Neuronal stem cell (in vitro differentiated cells): ENCODE measurements at regions not wholly inside any gene's neighbourhood (a gene's known extent, or its start where the extent isn't known, plus 50 kb on each side); places are given as distances from the start of the nearest gene placed in this dataset.

Experiments
- DNase-seq: peaks from one replicate; pipeline ENCODE4 v3.0.0-alpha.2; 2013; ENCODE audit warnings: low spot score
- H2AFZ ChIP-seq: one replicate; pipeline ENCODE4 v1.6.1; 2013; ENCODE audit warnings: mild to moderate bottlenecking, low read length, inconsistent platforms
- H2AK5ac ChIP-seq: 2 replicates; pipeline ENCODE4 v1.6.1; 2013; ENCODE audit warnings: low read depth, mild to moderate bottlenecking, inconsistent platforms, low read length, moderate library complexity, mixed read lengths
- H2BK120ac ChIP-seq: 2 replicates; pipeline ENCODE4 v1.6.1; 2013; ENCODE audit warnings: low read depth, mild to moderate bottlenecking, inconsistent platforms, low read length, moderate library complexity, mixed read lengths
- H2BK12ac ChIP-seq: one replicate; pipeline ENCODE4 v1.6.1; 2013; ENCODE audit warnings: low read length, inconsistent platforms
- H2BK15ac ChIP-seq: 2 replicates; pipeline ENCODE4 v1.6.1; 2013; ENCODE audit warnings: mild to moderate bottlenecking, low read length, inconsistent platforms, mixed read lengths
- H2BK5ac ChIP-seq: one replicate; pipeline ENCODE4 v1.6.1; 2013; ENCODE audit warnings: inconsistent platforms, mild to moderate bottlenecking, low read length, moderate library complexity
- H3K14ac ChIP-seq: one replicate; pipeline ENCODE4 v1.6.1; 2013; ENCODE audit warnings: low read length, inconsistent platforms
- H3K18ac ChIP-seq: 2 replicates; pipeline ENCODE4 v1.6.1; 2013; ENCODE audit warnings: low read length, inconsistent platforms
- H3K23ac ChIP-seq: 2 replicates; pipeline ENCODE4 v1.6.1; 2013; ENCODE audit warnings: low read depth, mild to moderate bottlenecking, mixed read lengths, low read length, inconsistent platforms; ENCODE audit not compliant: poor library complexity
- H3K27ac ChIP-seq: replicated peaks from 3 replicates; pipeline ENCODE4 v1.5.1; 2013; ENCODE audit warnings: low read length, inconsistent platforms
- H3K27me3 ChIP-seq, 3 experiments: 2 replicates each; pipeline ENCODE4 v1.6.1; 2013; ENCODE audit warnings: low read length in 3 of 3, mild to moderate bottlenecking in 2 of 3, inconsistent platforms in 1 of 3, low read depth in 1 of 3, mixed read lengths in 1 of 3, moderate library complexity in 1 of 3; ENCODE audit not compliant: control insufficient read depth in 3 of 3, insufficient read depth in 3 of 3
- H3K36me3 ChIP-seq, 2 donors: replicated peaks in 1 of 2; 2 replicates each; pipeline ENCODE4 v1.6.1; 2013; ENCODE audit warnings: low read length in 2 of 2; ENCODE audit not compliant: control insufficient read depth in 2 of 2, insufficient read depth in 2 of 2
- H3K4ac ChIP-seq: 2 replicates; pipeline ENCODE4 v1.6.1; 2013; ENCODE audit warnings: inconsistent platforms, mild to moderate bottlenecking, low read length, moderate library complexity
- H3K4me1 ChIP-seq, 2 donors: 1 replicate in 1 of 2; 2 replicates in 1 of 2; pipeline ENCODE4 v1.6.1; 2013; ENCODE audit warnings: low read length in 2 of 2, low read depth in 1 of 2; ENCODE audit not compliant: control insufficient read depth in 2 of 2, insufficient read depth in 1 of 2
- H3K4me2 ChIP-seq: one replicate; pipeline ENCODE4 v1.6.1; 2013; ENCODE audit warnings: mild to moderate bottlenecking, low read length, inconsistent platforms; ENCODE audit not compliant: insufficient read depth, poor library complexity, severe bottlenecking
- H3K4me3 ChIP-seq, 2 donors: 2 replicates each; pipeline ENCODE4 v1.5.1; 2013; ENCODE audit warnings: low read length in 2 of 2, mild to moderate bottlenecking in 2 of 2, inconsistent platforms in 1 of 2, moderate library complexity in 1 of 2
- H3K79me1 ChIP-seq: one replicate; pipeline ENCODE4 v1.6.1; 2013; ENCODE audit warnings: low read depth, mild to moderate bottlenecking, inconsistent platforms, low read length, moderate library complexity
- H3K9ac ChIP-seq: one replicate; pipeline ENCODE4 v1.6.1; 2013; ENCODE audit warnings: mild to moderate bottlenecking, low read depth, low read length, inconsistent platforms; ENCODE audit not compliant: poor library complexity
- H3K9me3 ChIP-seq, 2 donors: replicated peaks in 1 of 2; 2 replicates each; pipeline versions ENCODE3 to v1.6.1; 2013; ENCODE audit warnings: low read length in 2 of 2, mild to moderate bottlenecking in 2 of 2, inconsistent platforms in 1 of 2, low read depth in 1 of 2, mixed read lengths in 1 of 2, moderate library complexity in 1 of 2; ENCODE audit not compliant: control insufficient read depth in 2 of 2, insufficient read depth in 1 of 2
- H4K8ac ChIP-seq: one replicate; pipeline ENCODE4 v1.6.1; 2013; ENCODE audit warnings: low read depth, mild to moderate bottlenecking, inconsistent platforms, low read length, moderate library complexity
- H4K91ac ChIP-seq: one replicate; pipeline ENCODE4 v1.6.1; 2013; ENCODE audit warnings: low read length, low read depth, mild to moderate bottlenecking, inconsistent platforms; ENCODE audit not compliant: poor library complexity
- WGBS, 2 donors: extraction: QIAGEN DNeasy Blood & Tissue Kit; methylation state at CpG; one replicate each; pipeline ENCODE4 v1.1.7; 2013; ENCODE audit warnings: missing lambda C conversion rate in 2 of 2, mixed read lengths in 1 of 2; ENCODE audit not compliant: insufficient read length in 2 of 2, insufficient replicate concordance in 1 of 2; ENCODE audit errors: extremely low coverage in 2 of 2; 5-methylcytosine and 5-hydroxymethylcytosine counted together

DNA sequence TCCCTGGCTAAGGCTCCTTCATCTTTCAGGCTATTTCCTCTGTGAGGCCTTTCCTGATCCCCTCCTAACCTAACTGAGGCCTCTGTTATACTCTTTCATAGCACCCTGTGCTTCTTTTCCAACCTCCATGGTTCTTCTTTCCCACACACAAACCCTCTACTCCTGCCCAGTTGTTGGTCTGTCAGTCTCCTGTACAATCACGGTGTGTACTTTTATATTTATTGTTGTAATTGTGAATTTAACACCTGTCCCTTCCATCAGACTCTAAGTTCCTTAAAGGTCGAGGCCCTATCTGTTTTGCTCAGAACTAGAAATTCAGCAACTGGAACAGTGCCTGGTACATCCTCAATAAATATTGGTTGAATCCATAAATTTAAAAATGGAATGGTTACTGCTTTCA lies 100.2 kb upstream of the KCNE2 start:
- no peak for DNase-seq
- Histone ChIP-seq H2AK5ac (no peak overlapping the region), H3K4ac (no peak overlapping the region), H3K27ac (no peak overlapping the region), H3K27me3 (peaks cover 0 to 2% (median 0%) of the 10 kb centered on the region in 3 experiments), H4K8ac (no peak overlapping the region), H4K91ac (no peak overlapping the region), H3K14ac (no peak overlapping the region), H3K4me3 (no peak overlapping the region), H2AFZ (no peak overlapping the region), H3K9ac (no peak overlapping the region), H3K18ac (no peak overlapping the region), H3K36me3 (no peaks in the 10 kb centered on the region), H2BK15ac (no peak overlapping the region), H3K79me1 (no peaks in the 10 kb centered on the region), H3K23ac (no peak overlapping the region), H3K4me1 (no peaks in the 10 kb centered on the region), H2BK5ac (no peak overlapping the region), H2BK12ac (no peak overlapping the region), H3K9me3 (no peaks in the 10 kb centered on the region), H2BK120ac (no peak overlapping the region), H3K4me2 (no peak overlapping the region)
- no CpG with 5 or more reads among the region's 2 CpGs for WGBS, 2 donors

GRCh38 chr21:34266351-34266750 lies 97.5 kb upstream of the KCNE2 start:
- Histone ChIP-seq H3K9me3 (no peaks in the 10 kb centered on the region), H4K8ac (no peak overlapping the region), H3K36me3 (no peaks in the 10 kb centered on the region), H3K4me3 (no peak overlapping the region), H3K4me1 (no peaks in the 10 kb centered on the region), H2AK5ac (no peak overlapping the region), H3K4me2 (no peak overlapping the region), H2BK5ac (no peak overlapping the region), H3K9ac (no peak overlapping the region), H4K91ac (no peak overlapping the region), H3K23ac (no peak overlapping the region), H3K14ac (no peak overlapping the region), H2AFZ (no peak overlapping the region), H3K27me3 (no peaks in the 10 kb centered on the region), H3K79me1 (no peaks in the 10 kb centered on the region), H3K4ac (no peak overlapping the region), H2BK12ac (no peak overlapping the region), H2BK120ac (no peak overlapping the region), H3K27ac (no peak overlapping the region), H2BK15ac (no peak overlapping the region), H3K18ac (no peak overlapping the region)
- WGBS, 2 donors = no CpG with 5 or more reads among the region's 1 CpG
- DNase-seq = no peak

DNA sequence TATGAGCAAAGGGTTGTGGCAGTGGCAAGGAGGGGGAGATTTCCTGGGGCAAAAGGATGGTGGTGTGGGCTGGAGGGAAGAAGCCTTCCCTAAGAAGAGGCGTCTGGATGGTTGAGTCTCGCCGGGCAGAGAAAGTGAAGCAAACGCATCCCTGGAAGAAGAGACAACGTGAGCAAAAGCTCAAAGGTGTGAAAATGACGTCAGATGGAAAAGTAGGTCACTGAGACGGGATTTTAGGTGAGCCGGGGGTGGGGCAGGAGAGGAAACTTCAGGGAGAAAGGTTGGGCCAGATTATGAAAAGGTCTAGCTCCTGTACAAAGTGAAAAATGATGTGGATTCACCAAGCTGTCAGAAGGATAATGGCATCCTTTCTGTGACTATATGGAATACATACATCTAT lies 95.3 kb upstream of the KCNE2 start:
- Histone ChIP-seq H3K4me3 (no peak overlapping the region), H3K4ac (no peak overlapping the region), H3K4me1 (no peaks in the 10 kb centered on the region), H3K23ac (no peak overlapping the region), H2BK15ac (no peak overlapping the region), H4K8ac (no peak overlapping the region), H3K79me1 (no peaks in the 10 kb centered on the region), H3K9me3 (no peaks in the 10 kb centered on the region), H3K18ac (no peak overlapping the region), H3K9ac (no peak overlapping the region), H2BK5ac (no peak overlapping the region), H3K14ac (no peak overlapping the region), H2AFZ (no peak overlapping the region), H2BK120ac (no peak overlapping the region), H3K4me2 (no peak overlapping the region), H3K27ac (no peak overlapping the region), H3K36me3 (no peaks in the 10 kb centered on the region), H4K91ac (no peak overlapping the region), H3K27me3 (no peaks in the 10 kb centered on the region), H2AK5ac (no peak overlapping the region), H2BK12ac (no peak overlapping the region)
- no CpG with 5 or more reads among the region's 8 CpGs for WGBS, 2 donors
- no peak for DNase-seq

DNA sequence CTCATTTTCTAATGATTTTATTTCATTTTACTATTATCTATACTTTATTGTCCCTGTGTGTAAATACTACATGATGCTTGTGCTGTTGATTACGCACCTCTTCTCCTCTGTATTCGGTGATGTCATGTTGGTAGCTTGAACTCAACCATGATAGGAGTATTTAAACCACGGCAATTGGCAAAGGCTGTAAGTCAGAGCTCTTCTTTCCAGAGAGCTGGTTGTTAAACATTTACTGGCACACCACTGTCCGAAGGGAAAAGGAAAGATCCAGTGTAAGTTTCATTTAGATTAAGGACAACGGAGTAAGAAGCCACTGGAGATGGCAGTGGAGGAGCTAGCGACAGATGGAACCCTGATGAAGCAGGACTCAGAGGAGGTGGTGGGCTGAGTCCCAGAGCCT lies 93.4 kb upstream of the KCNE2 start:
- H2AK5ac ChIP-seq = no peak overlapping the region
- DNase-seq = no peak
- no peak overlapping the region for H4K8ac ChIP-seq
- H2BK12ac ChIP-seq = no peak overlapping the region
- no CpG with 5 or more reads among the region's 6 CpGs for WGBS, 2 donors
- no peak overlapping the region for H2BK120ac ChIP-seq
- H2AFZ ChIP-seq = no peak overlapping the region
- H3K23ac ChIP-seq = no peak overlapping the region
- no peaks in the 10 kb centered on the region for H3K79me1 ChIP-seq
- H3K4ac ChIP-seq = no peak overlapping the region
- H4K91ac ChIP-seq = no peak overlapping the region
- H3K4me1 ChIP-seq = no peaks in the 10 kb centered on the region
- no peak overlapping the region for H3K4me3 ChIP-seq
- H3K14ac ChIP-seq = no peak overlapping the region
- H3K9me3 ChIP-seq = no peaks in the 10 kb centered on the region
- no peak overlapping the region for H3K4me2 ChIP-seq
- H3K27me3 ChIP-seq = no peaks in the 10 kb centered on the region
- no peaks in the 10 kb centered on the region for H3K36me3 ChIP-seq
- no peak overlapping the region for H3K27ac ChIP-seq
- no peak overlapping the region for H2BK5ac ChIP-seq
- H2BK15ac ChIP-seq = no peak overlapping the region
- H3K18ac ChIP-seq = no peak overlapping the region
- H3K9ac ChIP-seq = no peak overlapping the region
